Stimulated activated CD4-positive, alpha-beta T cell treated with anti-CD3 and anti-CD28 coated beads, Interleukin-4, amount 100 ng/mL, for 24 hours (primary cell): ENCODE measurements at regions not wholly inside any gene's neighbourhood (a gene's known extent, or its start where the extent isn't known, plus 50 kb on each side); places are given as distances from the start of the nearest gene placed in this dataset.

Experiments used
- DNase-seq: peaks from one replicate; pipeline ENCODE4 v3.0.0-alpha.2; 2020

DNA sequence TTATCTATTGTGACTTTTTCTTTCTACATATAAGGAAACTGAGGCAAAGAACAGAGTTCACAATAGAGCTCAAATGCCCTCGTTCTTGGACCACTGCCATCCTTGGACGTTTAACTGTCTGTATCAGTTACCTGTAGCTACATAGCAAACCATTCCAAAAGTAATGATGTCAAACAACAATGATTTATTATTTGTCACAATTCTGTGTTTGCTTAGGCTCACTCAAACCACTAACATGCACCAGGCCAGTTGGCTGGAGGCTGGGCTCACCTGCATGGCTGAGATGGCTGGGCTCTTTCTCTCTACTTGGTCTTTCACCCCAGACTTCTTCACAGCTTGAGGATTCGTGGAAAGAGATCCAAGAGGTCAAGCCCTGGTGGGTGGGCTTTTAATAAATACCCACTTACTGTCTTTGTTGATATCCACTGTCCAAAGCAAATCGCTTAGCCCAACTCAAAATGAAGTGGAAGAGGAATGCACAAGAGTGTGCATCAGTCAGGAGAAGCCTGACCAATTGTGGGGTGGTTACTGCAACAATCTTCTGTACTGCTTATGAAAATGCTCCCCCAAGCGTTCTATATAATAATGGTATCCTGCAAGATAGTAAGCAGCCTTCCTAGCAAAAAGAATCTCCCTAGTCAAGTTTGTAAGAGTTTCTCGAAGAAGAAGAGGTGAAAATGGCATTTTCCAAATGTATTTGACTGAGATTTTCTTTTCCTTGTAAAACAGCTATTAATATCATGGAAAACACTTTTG is 163.5 kb upstream of the NT5C1B start:
- no peak for DNase-seq

DNA sequence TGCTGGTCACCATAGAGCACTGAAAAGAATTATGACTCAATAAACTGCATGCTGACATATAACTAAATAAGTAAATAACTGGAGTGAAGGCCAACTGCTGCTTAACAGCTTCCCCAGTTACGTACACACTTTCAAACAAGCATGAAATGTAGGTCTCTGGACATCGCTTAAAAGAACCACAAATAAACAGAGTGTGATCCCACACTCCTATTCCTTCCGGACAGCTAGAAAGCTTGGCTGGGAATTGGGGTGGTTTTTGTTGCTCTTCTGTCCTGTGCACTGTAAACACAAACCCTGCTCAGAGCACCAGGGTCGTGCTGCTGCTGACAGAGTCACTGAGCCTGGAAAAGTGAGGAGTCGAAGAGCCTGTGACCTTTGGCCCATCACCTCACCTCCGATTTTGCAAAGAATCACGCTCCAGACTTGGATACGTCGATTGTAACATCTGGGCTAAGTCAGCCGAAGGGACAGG is 162.7 kb upstream of the NT5C1B start:
- no peak for DNase-seq

DNA sequence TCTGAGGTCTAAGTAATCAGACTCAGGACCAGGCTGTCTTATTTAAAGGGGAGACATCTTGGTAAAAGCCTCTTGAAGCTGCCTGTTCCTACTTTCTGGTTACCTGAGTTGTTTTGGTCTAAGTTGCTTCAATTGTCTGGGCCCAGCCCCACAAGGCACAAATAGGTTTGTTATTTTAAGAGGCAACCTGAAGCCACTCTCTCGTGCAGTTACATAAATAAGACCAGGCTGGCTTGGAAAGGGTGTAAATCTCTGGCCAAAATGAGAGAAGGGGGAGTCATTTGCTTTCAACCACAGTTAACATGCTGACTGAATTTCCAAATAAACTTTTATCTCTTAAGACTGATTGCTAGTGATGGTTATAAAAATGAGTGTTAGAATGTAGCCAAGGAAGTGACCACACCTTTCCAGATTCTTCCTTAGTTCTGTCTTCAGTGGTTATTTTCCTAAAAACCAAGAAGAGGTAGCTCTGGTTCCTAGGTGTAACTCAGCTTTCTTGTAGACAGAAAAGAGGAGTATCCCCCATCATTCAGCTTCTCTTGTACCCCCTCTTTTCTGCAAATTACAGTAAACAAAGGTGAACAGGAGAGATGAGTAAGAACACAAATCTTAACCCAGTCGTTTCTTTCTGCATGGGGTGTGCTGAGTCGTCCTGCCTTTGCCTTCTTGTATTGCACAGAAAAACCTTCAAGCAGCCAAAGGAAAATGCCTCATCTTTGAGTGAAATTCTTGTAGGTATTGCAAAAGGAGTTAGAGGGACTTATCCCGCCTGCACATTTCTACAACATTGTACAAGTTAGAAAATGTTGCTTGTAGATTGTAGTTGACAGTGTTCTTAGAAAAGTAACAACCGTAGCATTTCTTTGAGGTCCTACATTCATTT is 161.5 kb upstream of the NT5C1B start:
- no peak for DNase-seq

DNA sequence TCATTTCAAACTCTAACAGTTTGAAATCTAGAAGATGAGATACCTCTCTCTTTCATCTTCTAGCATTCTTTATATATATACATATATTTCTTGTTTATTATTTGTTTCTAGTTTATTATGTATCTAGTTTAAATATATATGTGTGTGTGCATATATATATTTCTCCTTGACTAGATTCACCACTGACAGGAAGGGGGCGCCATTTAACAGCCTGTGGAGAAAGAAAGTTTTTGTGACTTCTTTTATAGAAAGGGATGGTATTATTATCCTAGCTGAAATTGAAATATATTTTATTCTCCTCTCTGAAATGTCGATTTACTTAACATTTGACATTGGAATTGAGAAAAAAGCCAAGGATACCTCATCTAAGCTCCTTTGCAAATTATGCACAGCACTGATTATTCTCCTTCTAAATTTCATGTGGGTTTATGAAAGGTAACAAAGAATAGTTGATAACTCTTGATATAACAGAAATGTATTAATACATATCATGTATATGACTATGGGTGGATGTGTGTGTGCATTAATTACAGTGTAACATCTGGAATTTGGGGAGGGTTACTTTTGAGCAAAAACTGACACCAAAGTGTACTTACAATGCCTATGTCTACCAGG is 160.7 kb upstream of the NT5C1B start:
- DNase-seq: peak; percentile 32

DNA sequence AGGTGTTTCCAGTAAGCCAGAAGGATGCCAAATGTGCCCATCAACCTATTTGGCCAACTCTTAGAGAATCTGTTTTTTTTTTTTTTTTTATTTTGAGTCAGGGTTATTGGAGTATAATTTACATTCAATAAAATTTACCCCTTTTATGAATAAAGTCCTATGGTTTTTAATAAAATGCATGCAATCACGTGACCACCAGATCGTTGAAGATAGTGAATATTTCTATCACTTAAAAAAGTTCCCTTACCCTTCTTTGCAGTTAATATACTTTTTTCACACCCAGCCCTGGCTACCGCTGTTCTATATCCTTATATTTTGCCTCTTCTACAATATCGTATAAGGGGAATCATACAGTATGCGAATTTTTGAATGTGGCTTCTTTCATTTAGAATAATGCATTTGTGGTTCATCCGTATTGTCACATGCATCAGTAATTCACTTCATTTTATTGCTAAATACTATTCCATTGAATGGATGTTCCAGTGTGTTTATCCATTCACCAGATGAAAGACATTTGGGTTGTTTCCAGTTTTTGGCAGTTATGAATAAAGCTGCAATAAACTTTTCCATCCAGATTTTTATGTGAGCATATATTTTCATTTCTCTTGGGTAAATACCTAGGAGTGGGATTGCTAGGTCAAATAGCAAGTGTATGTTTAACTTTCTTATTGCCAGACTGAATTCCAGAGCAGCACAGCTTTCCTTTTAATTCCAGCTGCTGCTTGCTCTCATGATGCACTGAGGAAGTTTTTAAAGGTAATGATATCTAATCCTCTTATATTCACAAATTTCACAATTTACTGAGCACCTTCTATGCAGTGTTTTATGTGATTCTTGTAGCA is 156.3 kb upstream of the NT5C1B start:
- no peak for DNase-seq

DNA sequence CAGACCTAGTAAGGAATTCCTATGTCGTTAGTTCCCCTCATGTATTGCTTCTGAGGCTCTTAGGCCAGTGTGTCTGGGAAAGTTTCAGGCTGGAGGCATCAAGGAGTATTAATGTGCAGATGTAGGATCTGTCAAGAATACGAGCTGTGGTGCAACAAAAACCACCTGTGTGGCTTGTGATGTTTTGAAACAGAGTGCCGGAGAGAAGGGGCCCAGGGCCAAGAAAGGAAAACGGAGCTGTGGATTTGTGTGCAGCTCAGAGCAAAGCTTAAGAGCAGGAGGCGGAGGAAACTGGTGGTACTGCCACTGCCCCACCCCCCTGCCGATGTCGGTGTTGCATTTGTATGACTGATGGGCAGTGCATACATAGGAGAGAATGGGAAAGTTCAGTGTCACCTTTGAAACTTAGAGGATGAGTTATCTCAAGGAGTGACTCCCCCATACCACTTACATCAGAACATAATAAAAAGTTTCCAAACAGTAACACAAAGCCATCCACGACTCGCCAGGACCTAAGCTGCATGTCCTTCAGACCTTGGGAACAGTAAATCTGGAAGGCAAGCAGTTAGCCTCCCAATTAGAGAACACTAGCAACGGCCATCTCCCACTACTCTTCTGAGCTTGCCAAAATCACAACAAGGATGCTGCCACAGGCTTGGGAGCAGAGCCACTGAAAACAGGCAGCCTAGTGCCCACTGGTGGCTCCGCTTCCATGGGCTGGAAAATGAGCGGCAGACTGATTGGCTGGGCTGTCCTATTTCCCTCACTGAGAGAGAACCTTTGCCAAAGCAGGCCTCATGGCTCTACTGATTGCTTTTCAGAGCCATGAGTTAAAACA is 152.7 kb upstream of the NT5C1B start:
- DNase-seq: no peak

DNA sequence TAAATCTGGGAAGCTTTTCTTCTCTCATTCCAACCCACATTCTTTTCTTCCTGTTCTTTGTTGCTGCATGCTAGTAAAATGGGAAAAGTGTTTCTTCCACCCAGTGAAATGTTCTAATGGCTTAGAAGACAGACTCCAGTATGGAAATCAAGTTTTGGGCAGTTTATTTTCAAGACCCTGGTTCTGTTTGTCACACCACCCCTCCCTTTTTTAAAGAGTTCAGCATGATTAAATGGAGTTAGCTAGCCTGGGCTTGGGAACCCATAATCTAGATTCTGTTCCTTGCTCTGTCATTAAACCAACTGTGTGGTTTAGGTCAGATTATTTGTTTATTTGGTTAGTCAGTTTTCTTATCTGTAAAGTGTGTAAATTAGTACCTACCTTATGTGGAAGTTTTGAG is 151.8 kb upstream of the NT5C1B start:
- DNase-seq: no peak

DNA sequence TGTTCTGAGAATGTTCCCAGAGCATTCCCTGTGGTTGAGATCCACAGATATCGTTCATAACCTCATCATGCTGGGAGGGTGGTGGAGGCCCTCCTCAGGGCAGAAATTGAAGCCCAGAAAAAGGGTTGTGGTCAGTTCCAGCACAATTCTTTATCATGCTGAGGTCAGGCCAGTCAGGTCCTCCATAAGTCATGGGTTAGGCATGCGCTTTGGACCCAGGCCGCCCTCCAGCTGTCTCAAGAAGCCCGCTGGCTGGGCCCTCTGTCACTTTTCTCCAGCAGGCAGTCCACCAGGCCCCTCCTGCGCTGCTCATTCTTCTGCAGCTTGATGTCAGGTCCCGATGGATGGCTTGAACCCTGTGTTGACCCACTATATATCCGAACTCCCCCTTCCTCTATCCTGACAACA is 151.1 kb upstream of the NT5C1B start:
- no peak for DNase-seq

DNA sequence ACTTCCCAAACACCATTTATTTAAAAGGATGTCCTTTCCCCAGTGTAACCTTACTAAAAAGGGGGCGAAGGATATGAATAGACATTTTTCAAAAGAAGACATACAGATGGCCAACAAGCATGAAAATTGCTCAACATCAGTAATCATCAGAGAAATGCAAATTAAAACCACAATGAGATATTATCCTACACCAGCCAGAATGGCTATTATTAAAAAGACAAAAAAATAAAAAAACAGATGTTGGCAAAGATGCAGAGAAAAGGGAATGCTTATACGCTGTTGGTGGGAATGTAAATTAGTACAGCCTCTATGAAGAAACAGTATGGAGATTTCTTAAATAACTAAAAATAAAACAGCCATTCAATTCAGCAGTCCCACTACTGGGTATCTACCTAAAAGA is 142.3 kb upstream of the NT5C1B start:
- DNase-seq: no peak

DNA sequence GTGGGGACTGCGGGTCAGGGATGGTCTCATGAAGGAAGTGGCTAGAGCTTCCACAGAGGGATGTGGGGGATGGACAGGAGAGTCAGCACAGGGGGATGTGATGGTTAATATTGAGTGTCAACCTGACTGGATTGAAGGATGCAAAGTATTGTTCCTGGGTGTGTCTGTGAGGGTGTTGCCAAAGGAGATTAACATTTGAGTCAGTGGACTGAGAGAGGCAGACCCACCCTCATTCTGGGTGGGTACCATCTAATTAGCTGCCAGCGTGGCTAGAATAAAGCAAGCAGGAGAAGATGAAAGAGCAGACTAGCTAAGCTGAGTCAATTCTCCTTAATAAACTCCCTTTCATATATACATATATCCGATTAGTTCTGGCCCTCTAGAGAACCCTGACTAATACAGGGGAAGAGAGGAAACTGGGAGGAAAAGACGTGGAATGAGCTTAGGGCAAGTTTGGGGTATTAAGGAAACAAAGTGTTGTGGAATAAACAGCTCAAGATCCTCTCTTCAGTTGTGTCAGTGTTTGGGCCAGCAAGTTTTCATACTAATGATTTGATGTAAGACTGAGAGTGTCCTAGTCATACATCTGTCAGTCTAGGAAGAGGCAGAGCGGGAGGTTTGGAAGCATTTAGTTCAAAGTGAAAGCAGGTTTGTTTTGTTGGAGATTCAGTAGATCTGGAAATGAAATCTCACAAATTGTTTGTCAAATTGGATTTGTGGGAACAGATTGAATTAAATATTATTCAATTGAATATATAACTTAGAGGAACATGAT is 135.2 kb upstream of the NT5C1B start:
- no peak for DNase-seq

DNA sequence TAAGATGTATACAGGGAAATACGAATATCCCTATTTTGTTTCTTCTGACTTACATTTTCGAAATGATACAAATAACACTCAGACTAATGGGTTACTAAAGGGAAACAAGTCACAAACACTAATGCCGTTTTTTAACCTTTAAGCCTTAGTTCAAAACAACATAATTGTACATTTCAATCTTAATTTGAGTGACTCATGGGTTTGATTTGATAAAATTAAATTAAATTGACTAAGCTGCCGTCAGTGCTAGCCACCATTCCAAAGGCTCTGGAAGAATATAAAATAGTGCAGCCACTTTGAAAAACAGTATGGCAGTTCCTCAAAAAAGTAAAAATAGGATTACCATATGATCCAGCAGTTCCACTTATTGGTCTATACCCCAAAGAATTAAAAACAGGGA is 133.8 kb upstream of the NT5C1B start:
- no peak for DNase-seq

DNA sequence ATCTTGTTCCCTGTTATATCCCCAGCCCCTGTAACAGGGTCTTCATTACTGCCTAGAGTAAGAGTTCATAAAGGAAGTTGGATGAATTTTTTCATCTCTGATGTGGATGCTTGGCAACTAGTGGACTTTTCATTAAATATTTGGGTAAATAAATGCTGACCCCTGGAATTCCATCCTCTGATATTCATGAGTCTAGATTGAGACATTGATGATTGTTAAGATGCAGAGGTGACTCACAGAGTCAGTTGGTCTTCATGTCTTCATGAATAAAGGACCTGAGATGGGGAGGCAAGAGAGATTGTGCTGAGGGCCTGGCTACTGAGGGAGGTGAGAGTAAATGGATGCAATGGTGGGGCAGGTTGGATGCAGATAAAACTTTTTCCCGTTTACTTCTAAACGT is 132.7 kb upstream of the NT5C1B start:
- DNase-seq: no peak

DNA sequence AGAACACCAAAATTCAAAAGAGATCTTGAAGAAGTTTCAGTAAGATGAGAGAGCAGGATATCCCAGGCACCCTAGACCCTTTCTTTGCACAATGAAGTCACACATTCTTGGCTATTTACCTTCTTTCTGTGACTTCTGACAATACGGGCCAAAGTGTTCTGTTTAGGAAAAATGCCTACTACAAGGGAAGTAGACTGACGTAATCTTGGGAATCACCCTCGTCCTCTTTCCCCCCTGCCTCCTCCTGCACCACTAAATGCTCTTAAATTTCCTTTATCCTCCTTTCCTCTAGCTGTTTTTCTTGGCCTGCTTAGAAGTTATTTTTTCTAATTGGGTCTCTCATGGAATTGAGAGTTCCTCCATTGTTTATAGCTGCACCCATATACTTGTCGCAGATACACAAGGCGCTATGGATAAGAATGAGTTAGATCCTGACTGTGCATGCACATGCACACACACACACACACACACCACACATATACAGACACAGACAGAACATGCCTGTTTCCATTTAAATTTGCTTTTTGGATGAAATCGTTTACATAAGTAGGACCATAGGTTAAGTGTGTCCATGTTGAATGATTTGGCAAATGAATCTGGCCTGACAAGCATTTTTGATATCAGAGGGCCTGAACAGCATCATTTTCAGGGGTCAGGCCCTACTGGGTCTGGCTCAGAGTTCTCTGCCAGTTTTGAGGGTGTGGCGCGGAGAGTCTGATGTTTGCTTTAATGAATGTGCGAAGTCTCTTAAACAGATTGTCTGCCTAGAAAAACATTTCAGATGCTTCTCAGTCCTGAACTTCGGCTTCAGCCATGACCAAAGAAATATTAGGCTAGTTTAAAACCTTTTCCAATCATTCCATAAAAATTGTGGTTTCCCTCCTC is 131.9 kb upstream of the NT5C1B start:
- DNase-seq: no peak

DNA sequence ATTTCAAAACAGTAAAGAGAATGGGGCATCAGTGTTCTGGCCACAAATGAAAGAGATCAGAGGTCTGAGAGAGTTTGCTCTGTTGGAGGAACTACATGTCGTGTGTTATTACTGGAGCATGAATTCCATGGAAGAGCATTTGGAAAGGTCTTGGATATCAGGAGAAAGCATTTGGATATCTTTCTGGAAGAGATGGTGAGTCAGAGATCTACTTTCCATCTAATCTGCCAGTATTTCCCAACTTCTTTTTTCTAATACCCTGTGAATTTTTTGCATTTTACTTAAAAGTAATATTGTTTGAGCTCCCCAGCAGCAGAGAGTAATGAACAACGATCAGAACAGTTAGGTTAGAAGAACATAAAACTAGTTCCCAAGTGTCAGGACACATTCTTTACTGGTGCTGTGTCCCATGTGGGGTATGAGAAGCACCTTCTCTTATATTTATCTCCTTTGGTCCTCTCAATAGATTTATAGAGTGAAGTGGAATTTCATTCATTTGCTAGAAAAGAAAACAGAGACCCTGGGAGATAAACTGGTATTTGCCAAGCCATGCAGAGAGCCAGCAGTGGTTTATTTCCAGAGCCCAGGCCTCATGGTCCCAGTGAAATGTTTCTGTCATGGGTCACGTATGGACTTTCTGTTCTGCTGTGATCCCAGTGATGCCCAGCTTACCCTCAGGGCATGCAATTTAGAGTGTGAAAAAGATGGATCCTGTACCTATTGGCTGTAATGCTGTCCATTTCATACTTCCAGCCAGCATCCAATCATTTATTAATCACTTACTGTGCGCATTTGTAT is 130.8 kb upstream of the NT5C1B start:
- DNase-seq: no peak

DNA sequence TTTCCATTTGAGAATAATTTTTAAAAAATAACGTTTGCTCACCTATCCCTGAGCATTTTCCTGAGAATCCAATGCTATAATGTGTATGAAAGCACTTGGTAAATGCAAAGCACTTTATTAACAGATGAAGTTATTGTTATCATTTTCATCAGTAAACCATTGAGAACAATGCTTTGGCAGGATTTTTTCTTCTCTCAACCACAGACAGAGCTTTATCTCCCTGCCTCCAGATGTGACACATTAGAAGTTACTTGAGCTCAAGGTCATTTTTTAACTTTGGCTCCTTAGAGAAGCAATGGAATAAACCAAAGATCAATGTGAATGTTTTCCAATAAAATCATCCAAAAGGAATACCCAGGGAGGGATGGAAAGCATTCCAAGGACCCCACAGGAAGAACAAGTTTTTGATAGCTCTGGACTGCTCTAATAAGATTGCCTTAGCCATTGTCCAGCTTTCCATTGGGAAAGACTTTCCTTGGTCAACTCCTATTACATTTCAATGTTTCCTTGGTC is 118.9 kb upstream of the NT5C1B start:
- DNase-seq: no peak

DNA sequence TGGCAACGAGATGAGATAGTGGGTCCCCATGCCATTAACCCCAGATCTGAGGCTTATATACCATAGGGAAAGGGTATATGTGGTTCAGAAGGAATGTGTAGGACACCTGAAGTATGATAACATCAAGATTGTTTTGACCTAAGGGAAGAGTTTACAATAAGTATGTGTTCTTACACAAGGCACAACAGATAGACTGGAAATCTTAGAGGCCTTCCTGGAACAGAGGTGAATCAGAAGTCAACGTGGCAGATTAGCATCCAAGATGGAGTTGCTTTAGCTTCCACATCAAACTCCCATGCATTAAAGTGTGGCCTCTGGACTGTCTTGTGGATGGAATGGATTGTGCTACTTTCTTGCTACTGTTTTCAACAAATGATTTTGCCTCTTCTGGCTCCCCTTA is 116.6 kb upstream of the NT5C1B start:
- DNase-seq: no peak

DNA sequence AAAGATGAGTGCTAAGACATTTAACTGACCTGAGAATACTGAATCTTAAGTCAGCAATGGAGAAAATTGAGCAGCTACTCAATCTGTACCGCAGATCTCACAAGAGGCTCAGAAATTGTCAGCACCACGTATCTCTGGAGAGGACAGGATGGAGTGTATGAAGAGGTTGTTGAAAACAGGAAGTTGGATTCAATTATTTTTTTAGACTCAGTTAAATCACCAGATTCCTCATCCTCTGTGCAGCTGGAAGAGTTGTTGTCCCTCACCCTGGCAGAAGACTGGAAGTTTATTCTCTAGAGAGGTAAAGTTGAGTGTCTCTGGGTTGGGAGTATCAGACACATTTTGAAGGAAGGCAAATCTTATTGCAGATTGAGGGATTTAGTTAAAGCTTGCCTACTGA is 114.9 kb upstream of the NT5C1B start:
- no peak for DNase-seq

DNA sequence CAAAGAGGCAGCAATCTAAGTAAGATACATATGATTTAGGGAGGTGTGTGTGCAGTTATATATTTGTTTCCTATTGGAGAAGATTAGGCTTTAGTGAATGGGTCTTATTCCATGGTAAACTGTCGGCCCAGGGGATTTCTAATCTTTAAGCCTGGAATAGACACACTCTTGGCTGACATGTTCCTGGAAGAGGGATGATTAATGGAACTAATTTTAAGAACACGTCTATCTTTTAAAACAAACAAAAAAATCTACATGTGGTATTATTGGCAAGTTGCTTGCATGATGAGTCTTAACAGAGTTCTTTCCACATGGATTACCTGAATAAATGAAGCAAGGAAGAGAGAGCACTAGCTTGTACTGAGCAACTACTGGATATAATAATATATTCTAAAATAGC is 114.2 kb upstream of the NT5C1B start:
- no peak for DNase-seq

DNA sequence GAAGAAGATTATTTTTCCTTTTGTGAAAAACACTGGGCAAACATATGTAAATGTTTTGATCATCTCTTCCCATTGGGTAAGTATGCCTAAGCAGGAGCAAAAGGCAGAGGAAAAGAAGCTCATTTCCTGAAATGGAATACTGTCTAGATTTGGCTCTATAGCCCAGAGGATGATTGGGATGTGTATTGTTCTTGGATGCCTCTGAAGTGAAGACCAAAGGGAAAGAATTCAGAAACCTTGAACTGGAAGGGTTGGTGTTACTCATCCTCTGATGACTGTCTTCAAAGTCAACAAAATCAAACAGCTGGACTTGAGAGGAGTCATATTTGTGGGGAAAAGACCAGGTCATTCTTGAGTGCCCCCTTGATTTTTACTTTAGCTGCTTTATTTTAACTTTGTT is 112.6 kb upstream of the NT5C1B start:
- no peak for DNase-seq
